Fibroblast of skin of scalp (primary cell): ENCODE measurements at regions not wholly inside any gene's neighbourhood (a gene's known extent, or its start where the extent isn't known, plus 50 kb on each side); places are given as distances from the start of the nearest gene placed in this dataset.
A peak's percentile ranks its signal among the peaks of the same experiment; 100 is the strongest.
"Not testable (repeated sequence)": the region's sequence is repeated elsewhere in the genome, so short reads cannot be mapped to it uniquely, and the experiment has no call there.

ENCODE experiments used
- DNase-seq: peaks from one replicate; pipeline ENCODE4 v3.0.0-alpha.2; 2013

DNA sequence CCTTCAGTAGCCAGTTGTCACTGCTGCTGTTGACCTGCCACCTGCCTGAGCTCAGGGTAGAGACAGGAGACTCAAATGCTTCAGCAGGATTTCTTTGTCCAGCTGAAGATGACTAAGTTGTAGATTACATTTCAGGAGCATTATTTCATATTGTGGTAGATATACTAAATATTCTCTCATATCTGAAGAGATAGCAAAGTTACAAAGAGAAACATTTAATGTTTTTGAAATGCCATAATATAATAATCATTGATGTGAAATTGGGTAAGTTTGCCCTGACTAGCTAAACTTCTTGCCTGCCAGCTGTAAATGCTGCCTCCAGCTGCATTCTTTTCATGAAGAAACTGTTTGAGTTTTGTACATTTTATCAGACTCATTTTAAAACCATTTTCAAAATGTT lies 247.6 kb upstream of the CNKSR2 start:
- no peak for DNase-seq

DNA sequence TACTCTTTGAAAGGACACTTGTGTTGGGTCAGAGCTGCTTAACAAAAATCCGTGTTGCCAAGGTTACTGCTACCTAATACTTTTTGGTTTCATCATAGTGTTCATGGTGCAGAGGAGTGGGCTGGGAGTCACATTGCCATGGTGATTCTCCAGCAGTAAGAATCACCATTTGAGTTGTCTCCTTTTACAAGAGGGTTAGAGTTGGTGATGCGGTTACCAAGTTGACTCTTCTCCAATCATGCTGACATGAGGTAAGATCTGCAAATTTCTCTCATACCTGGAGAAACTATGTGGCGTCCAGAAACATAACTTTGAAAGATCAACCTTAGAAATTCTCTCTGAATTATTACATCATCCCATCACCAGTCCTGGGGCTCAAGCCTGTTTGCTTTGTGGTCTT lies 242.9 kb upstream of the CNKSR2 start:
- no peak for DNase-seq

DNA sequence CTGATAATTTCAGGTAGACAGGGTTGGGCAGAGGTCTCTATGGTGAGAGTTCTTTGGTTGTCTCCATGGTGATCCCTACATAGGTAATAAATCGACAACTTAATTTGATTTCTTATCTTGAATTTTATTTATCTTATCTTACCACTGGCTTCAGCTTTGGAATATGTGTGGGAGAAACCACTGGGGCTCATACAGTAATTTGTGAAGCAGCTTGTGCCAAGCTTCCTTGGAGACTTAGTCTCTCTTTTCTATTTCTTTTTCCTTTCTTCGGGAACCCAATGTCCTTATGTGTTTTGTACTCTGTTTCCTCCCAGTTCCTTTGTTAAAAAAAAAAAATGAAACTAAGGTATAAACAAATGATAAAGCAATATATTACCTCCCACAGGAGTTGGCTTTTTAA lies 242.4 kb upstream of the CNKSR2 start:
- DNase-seq: no peak

DNA sequence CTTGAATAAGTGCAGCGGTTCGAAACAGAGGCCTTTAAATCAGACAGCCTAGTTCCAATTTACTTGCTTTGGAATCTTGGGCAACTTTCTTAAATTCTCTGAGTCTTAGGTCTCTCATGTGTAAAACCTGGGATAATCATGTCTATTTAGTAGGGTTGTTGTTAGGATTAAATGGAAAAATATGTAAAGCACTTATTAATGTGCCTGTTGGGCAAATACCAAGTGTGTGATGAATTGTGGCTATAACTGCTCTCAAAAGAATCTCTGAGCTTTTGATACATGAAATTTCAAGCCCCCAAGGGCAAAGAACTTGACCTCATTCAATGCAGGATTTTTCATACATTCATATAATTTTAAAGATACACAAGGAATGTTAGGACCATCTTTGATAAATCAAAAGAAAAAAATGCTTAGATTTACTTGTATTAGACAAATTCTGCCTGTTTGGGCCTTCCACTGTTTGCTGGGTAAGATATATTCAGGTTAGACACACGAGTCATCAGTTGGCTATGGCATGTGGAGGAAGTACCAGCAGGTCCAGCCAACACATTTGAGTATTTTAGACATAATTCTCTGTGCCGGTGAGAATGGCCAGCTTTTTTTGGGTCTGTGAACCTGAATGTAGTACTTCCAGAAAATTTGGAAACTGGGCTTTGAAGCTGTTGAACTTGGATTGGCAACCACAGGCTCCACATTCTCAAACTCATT lies 241.4 kb upstream of the CNKSR2 start:
- peak; percentile 12 for DNase-seq

DNA sequence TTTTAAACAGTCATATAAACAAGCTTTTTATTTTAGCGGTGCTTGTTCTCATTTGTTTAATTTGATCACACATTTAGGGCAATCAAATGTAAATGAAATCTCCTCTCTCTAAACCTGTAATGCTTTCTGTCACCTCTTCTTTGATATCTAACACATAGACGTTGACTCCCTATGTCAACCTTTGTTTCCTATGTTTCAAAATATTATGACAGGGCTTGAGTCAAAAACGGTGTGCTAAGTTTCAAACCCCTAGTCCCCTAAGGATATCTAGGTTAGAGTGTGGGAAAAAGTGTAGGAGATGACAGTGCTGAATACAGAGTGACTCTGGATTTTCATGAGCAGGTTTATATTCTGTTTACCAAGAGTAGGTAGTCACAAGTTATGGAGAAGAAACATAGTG lies 224.0 kb upstream of the CNKSR2 start:
- no peak for DNase-seq

DNA sequence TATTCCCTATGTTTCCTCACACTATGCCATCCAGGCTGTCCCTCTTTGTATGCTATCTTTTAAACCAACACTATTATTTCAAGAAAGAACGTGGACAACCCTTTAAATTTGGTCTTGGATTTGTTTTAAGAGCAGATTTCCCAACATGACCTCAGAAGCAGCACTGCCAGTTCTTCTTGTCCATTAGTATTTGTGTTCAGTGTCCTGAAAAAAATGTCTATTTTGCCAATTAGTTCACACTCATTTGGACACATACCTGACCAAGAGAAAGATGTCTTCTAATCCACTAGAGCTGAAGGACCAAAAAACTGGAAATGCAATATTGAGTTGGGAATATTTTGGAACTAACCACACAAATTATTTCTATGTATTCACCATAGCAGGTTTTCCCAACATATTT lies 223.2 kb upstream of the CNKSR2 start:
- no peak for DNase-seq

DNA sequence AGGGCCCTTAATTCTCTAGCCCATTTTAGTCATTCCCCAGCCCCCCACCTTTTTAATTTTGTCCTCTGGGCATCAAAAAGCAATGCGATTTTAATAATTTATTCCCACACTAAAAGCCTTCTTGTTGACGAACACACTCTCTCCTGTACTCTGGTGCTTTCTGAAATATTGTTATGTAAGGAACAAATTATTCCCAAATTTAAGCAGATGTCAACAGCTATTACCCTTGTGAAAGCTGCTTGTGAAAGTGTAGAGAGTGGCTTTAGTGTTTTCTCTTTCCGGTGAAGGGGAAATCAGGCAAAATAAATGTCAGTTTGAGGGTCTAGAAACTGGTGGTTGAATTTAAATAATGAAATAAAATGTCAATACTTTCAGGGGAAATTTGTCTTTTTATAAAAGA lies 221.2 kb upstream of the CNKSR2 start:
- no peak for DNase-seq

DNA sequence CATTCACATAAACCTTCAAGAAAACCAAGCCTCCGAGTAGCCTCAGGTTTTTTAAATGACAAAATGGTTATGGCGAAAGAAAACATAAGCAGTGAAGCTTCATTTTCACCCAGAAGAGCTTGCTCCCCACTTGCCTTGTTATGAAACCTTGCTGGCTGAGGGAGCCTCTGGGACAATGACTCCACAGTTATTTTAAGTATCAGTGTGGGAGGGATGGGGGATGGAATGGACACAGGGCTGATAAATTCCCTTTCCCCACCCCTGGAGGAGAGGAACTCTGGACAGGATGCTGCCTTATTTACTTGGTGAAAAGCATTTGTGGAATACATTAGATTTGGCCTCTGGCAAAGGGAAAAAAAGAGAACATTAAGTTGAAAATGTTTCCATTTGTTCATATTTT lies 220.7 kb upstream of the CNKSR2 start:
- DNase-seq: peak; percentile 32

DNA sequence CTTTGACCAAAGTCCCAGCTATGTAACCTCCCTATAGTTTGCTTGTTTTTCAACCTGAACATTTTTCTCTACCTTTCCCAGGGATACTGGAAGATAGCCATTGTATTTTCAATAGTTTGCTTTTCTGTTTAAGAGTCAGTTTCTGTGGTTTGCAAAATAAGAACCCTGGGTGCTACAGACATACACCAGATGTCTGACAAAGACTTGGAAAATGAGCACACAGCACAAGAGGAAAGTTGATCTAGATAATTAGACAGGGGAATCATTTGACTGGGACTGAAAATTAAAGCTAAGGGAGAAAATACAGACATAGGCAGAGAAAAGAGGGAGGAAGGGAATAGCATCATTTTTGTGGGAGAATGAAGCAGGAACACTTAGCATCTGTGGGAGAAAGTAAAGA lies 218.3 kb upstream of the CNKSR2 start:
- no peak for DNase-seq

DNA sequence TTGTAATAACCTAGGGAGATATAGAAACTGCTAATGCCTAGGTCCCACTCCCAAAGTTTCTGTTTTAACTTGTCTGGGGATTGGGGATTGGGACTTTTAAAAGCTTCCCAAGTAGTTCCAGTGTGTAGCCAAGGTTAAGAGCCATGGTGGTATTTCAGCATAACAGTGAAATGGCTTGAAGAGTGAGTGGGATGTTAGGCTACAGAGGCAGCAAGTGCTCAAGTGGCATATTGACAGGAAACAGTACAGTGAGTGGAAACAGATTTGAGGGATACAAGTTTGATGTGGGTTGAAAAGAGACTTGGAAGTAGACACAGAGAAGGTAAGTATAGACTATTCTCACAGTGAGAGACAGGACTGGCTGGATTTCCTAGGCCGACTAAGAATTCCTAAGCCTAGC lies 217.6 kb upstream of the CNKSR2 start:
- DNase-seq: no peak

DNA sequence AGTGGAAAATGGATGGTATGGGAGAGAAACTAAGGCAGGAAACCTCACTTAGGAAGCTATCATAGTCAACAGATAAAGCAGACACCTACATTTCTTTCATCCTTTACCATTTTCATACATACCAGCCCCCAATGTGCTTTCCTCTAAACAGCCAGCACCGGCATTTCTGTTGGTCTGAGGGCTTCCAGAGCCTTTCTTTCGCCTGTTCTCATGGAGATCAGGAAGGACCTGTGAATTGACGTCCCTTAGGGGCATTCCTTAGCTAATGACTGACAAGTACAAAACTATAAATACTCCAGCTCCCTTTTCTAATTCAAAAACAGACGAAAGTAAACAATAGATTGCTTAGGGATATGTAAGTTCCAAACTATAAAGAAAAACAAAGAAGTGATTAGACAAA lies 215.5 kb upstream of the CNKSR2 start:
- no peak for DNase-seq

DNA sequence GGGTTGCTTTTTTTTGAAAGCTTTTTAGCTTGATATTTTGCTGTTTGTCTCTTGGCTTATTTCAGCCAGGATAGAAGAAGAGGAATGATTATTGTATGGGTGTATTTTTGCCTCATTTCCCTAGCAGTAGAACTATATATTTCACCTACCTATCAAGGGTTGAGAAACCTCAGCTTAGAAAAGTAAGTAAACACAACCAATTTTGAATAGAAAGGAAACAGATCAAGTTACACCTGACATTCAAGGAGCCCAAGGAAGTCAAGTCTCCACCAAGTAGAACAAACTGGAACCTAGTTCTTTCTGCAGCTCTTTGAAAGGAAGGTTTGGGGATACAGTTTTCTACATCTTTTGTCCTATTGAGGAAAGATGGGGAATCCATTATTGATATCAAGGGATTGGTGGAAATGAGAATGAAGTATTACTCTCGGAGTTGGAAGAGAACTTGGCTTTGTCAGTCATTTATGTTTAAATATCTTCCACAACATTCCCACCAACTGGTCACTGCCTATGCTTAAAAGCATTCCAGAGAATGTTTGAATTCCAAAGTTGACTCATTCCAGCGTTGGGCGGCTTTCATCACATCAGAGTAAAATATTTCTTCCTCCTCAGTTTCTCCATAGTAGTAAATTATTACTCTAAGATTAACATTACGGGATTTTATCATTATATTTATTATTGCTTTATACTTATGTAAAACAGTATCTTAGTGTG lies 207.8 kb upstream of the CNKSR2 start:
- DNase-seq: peak; percentile 61

DNA sequence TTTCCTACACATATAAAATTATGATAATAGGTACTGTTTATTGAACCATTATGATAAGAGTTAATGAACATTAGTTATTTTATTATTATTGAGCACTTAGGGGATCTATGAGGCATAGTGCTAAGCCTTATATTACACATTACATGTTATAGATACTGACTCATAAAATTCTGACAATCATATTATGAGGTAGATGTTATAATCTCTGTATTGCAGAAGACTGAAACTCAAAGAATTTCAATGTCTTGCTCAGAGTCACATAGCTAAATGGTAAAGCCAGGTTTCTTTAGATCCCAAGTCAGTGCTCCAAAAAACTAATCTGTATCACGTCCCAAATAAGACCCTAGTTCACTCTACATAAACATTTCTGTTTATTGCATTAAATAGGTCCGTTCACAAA lies 207.2 kb upstream of the CNKSR2 start:
- DNase-seq: no peak

DNA sequence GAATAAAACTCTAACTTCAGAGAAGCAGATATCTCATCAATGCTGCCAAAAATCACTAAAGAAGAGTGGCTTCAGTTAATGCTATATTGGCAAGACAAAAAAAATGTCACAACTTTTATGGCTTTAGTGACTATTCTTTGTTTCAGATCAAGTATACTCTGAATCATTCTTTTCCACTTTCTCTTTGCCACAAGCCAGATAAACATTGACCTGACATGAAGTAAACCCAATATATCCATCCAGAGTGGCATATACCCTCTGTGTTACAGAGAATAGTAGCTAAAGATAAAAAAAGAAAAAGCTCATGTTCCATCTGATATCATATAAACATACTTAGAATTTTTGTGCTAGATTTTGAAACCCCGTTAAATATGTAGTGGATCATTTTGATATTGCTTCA lies 206.7 kb upstream of the CNKSR2 start:
- no peak for DNase-seq

DNA sequence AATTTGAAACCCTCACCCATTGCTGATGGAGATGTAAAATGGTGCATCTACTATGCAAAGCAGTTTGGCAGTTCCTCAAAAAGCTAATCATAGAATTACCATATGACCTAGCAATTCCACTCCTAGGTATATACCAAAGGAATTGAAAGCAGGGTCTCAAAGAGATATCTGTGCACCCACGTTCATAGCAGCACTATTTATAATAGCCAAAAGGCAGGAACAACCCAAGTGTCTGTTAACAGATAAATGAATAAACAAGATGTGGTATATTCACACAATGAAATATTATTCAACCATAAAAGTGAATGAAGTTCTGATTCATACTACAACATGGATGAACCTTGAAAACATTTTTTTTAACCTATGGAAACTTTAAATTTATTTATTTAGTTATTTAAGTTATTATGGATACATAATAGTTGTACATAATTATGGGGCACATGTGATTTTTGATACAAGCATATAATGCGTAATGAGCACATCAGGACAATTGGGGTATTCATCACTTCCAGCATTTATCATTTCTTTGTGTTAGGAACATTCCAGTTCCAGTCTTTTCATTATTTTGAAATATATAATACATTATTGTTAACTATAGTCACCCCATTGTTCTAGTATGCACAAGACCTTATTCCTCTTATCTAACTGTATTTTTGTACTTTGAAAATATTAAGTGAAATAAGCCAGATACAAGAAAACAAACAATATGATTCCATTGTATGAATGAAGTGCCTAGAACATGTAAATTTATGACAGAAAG lies 205.6 kb upstream of the CNKSR2 start:
- DNase-seq: no peak

DNA sequence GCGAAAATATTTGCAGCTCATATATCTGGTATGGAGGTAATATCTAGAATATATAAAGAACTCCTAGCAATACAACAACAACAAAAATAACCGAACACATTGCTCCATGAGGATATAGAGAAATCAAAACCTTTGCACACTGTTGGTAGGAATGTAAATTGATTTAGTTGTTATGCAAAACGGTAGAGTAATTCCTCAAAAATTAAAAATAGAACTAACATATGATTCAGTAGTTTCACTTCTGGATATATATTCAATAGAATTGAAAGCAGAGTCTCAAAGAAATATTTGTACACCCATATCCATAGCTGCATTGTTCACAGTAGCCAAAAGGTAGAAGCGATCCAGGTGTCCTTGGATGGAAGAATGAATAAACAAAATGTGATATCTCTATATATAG lies 203.0 kb upstream of the CNKSR2 start:
- no peak for DNase-seq

DNA sequence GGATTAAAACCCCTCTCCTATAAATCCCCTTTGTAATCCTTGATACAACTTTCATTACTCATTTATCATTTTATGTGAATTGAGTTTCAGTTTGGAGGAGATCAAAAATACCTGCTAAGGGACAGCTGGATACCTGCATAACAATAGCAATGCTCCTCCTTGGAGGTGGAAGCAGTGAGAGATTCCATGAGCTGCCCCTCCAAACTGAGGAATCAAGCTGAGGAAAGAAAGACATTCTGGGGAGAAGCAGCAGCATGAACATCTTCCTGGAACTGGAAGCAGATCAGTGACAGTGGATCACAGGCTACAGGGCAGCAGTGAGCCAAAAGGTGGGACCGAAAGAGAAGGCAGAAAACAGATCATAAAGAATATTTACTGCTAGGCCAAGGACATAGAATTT lies 199.8 kb upstream of the CNKSR2 start:
- no peak for DNase-seq

DNA sequence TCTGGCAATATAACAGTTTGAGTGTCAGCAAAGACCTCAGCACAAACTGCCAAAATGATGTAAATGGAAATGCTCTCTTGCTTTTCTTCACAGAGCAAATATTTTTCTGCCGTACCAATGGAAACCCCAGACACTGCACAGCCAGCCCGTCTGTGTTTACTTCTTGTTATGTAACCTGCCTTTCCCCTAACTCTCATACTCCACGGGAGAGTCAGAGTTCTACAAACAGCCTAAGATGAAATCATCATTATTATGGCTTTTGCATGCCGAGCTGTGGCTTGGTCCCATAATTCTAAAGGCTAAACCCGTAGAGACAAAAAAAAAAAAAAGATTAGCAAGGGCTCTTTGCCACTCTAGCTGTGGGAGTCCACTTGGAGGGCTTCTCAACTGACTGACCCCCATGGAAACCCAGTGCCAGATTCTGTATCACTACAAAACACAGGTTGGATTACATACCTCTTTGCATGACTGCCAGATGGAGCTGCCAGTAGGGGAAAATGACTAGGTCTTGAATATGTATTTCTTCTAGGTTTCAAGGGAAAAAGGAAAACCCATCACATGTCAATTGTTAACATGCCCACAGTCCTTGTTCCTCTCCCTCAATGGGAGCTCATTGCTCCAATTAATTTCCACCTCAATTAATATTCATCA lies 197.2 kb upstream of the CNKSR2 start:
- DNase-seq: peak; percentile 2

DNA sequence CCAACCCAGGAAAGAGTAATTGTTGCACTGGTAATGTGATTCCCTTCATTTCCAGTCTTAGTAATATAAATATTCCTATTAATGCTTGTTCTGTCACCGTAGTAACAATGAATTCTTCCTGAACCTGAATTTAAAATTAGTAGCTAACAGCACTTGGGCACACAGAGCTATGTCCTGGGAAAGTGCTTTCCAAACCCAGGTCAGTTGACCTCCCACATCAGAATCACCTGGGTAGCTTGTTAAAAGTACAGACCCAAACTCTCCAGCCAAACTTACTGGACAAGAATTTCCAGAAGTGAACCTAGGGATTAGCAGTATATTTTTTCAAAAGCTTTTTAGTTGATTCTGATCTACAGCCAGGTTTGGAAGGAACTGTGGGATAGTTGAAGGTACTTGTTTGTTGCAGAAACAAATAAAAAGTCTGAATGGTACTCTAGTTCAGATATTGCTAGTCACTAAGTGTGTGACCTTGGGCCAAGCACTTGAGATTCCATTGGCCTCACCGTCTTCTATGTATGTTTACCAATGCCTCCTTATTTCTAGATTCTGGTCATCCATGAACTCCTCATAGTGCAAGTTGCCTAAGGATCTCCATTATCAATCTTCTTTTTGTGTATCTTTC lies 192.9 kb upstream of the CNKSR2 start:
- no peak for DNase-seq

DNA sequence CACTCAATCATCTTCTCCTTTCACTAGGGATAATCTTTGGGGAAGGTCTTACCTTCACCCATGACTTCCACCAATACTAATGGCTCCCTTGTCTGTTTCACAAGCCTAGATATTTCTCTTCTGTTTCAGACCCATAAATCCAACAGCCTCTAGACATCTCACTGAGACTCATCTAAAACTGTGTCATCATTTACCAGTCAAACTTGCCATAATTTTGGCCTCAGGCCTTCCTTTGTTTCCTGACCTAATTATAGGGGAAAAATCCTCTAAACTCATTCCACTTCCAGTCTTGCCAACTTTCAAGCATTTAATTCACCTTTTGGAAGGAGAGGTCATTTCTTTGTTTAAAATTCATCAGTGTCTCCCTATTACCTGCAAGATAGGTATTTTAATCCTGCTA lies 181.0 kb upstream of the CNKSR2 start:
- DNase-seq: no peak

DNA sequence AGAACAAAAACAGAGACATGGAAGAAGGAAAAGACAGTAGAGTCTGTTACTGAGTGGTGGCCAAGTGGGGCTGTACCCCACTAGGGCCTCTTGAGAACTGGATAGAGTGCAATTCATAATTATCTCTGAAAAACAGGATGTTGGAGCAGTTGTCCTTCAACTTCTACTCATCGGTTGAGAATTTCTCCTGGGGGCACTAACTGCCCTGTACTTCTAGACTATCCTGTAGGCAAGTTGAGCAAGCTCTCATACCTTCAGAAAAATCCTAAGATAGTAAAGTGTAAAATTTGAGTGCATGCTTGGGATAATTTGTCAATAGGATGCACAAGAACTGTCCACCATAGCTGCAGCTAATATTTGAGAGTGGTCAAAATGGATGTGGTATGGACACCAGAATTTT lies 179.7 kb upstream of the CNKSR2 start:
- no peak for DNase-seq

DNA sequence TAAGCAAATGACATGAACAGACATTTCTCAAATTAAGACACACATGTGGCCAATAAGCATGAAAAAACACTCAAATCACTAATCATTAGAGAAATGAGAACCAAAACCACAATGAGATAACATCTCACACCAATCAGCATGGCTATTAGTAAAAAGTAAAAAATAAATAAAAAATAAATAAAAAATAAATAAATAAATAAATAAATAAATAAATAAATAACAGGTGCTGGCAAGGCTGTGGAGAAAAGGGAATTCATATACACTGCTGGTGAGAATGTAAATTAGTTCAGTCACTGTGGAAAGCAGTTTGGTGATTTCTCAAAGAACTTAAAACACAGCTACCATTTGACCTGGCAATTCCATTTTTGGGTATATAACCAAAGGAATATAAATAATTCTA lies 167.1 kb upstream of the CNKSR2 start:
- DNase-seq: no peak

DNA sequence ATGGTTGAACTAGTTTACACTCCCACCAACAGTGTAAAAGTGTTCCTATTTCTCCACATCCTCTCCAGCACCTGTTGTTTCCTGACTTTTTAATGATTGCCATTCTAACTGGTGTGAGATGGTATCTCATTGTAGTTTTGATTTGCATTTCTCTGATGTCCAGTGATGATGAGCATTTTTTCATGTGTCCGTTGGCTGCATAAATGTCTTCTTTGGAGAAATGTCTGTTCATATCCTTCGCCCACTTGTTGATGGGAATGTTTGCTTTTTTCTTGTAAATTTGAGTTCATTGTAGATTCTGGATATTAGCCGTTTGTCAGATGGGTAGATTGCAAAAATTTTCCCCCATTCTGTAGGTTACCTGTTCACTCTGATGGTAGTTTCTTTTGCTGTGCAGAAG lies 155.0 kb upstream of the CNKSR2 start:
- not testable (repeated sequence) for DNase-seq
